Non-pigmented ciliary epithelial cell (primary cell): ENCODE measurements at regions not wholly inside any gene's neighbourhood (a gene's known extent, or its start where the extent isn't known, plus 50 kb on each side); places are given as distances from the start of the nearest gene placed in this dataset.

Experiments
- DNase-seq: peaks from one replicate; pipeline ENCODE4 v3.0.0-alpha.2; 2010; ENCODE audit warnings: low read depth

DNA sequence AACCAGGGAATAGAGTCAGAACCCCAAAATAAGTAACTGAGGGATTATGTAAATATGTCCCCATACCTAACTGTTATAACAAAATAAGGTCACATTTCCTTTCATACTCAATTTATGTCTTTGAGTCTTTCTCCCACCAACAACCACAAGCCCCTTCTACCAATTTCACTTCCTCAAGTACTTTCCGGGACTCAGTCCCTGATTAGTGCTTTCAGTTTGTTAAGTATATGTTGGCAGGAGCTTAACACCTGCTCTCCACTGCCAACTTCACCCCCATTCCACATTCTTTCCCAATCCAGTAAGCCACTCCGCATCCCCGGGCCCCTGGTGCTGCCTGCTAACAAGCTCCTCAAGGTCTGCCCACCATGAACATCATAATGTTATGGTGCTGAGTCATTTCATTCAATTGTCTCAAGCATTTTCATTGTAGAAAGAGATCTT is 71.3 kb upstream of the SPRY1 start:
- no peak for DNase-seq

DNA sequence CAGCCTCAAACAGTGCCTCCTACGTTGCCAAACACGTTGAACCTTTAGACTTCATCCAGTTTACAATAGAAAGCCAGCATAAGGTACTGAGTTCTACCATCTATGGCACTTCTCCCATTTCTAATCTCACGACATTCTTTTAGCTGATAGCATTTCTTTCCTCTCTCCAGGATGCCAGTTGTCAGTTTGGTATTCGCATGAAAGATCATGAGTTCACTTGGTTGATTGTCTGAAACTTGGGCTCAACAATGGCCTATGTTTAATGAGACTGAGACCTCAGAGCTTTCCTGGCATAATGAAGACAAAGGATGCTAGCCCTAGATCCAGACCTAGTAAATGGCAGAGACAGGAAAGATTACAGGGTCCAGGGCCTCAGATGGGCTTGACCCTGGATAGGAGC is 69.2 kb upstream of the SPRY1 start:
- DNase-seq: no peak

GRCh38 chr4:123327846-123328429 is 68.7 kb upstream of the SPRY1 start:
- DNase-seq: no peak

GRCh38 chr4:123338715-123339114 is 57.9 kb upstream of the SPRY1 start:
- no peak for DNase-seq

- no peak for DNase-seq
Measured at GRCh38 chr4:123339507-123340380, 56.9 kb upstream of the SPRY1 start.

DNA sequence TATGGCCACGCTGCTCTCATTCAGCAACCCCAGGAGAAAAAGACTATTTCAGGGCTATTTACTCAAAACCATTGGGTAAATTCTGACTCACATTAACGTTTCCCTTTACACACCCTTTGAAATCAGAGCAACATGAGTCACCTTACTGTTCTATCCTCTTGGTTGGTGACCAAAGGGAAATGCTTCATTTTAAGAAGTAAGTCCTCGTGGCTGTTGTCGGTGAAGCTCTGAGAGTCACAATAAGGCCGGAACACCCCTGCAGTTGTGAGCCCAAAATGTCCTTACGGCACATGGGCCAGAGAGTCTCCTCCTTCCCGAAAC is 56.3 kb upstream of the SPRY1 start:
- DNase-seq: peak; percentile 82

GRCh38 chr4:123342498-123342897 is 54.1 kb upstream of the SPRY1 start:
- no peak for DNase-seq

GRCh38 chr4:123343400-123344041 is 53.1 kb upstream of the SPRY1 start:
- no peak for DNase-seq

GRCh38 chr4:123345137-123345934 is 51.3 kb upstream of the SPRY1 start:
- DNase-seq: no peak

GRCh38 chr4:123345935-123346300 is 50.7 kb upstream of the SPRY1 start:
- no peak for DNase-seq

GRCh38 chr4:123346330-123346940 is 50.2 kb upstream of the SPRY1 start:
- DNase-seq: no peak
